Cardiac fibroblast (primary cell): ENCODE measurements at regions not wholly inside any gene's neighbourhood (a gene's known extent, or its start where the extent isn't known, plus 50 kb on each side); places are given as distances from the start of the nearest gene placed in this dataset.

Experiments used
- DNase-seq, 2 donors: peaks; one replicate each; pipeline versions ENCODE4 v3.0.0 to v3.0.0-alpha.2; 2010; ENCODE audit warnings: low read depth in 2 of 2
- H3K4me3 ChIP-seq, 2 donors: replicated peaks in 1 of 2; 1 replicate in 1 of 2; 2 replicates in 1 of 2; pipeline ENCODE4 v1.5.1; 2011; ENCODE audit warnings: low read depth in 2 of 2, low read length in 2 of 2, mild to moderate bottlenecking in 2 of 2, moderate library complexity in 1 of 2
- CTCF ChIP-seq: IDR thresholded peaks from one replicate; pipeline ENCODE4 v1.5.1; 2011; ENCODE audit warnings: low read depth, mild to moderate bottlenecking, low read length, inconsistent platforms

GRCh38 chr2:207423886-207424285 lies 105.9 kb upstream of the CREB1 start:
- DNase-seq = peak; percentile 67 to 94
- no peak overlapping the region for H3K4me3 ChIP-seq
- TF ChIP-seq CTCF = no peak

- no peak overlapping the region for H3K4me3 ChIP-seq
- no peak for TF ChIP-seq CTCF
- no peak for DNase-seq
Observed at GRCh38 chr2:207427986-207428385, 101.8 kb upstream of the CREB1 start.

- DNase-seq = no peak
- no peak overlapping the region for H3K4me3 ChIP-seq
- TF ChIP-seq CTCF = no peak
Observed at GRCh38 chr2:207428573-207428972, 101.2 kb upstream of the CREB1 start.

- TF ChIP-seq CTCF = no peak
- peak; percentile 21 to 56 for DNase-seq
- no peak overlapping the region for H3K4me3 ChIP-seq
Observed at GRCh38 chr2:207432453-207432852, 97.3 kb upstream of the CREB1 start.

- no peak overlapping the region for H3K4me3 ChIP-seq
- peak in 1 of 2 donors; percentile 33 for DNase-seq
- TF ChIP-seq CTCF = no peak
Observed at GRCh38 chr2:207434306-207434705, 95.5 kb upstream of the CREB1 start.

DNA sequence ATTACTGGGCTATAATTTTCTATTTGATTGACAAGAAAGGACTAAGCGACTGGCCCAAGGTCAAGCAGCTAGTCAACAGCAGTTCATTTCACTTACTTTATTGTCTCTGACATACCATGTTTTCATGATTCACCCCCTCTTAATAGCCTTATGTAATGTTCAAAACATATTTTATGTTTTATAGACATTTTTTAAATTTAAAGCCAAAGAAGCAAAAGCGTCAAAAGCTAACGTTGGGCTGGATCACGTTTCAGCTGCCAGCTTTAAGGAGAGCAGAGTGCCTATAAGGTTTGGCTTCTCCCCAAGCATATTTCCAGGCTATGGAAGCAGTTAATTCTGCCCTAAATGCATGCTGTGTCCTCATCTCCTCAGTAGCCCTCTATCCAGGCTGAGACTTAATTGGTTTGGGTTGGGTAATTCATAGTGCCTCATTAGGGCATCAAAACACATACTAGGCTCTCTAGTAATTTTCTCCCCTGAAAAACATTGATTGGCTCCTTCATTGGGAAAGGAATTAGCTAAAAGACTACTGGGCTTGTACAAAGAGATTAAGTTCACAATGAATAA lies 94.8 kb upstream of the CREB1 start:
- H3K4me3 ChIP-seq = no peak overlapping the region
- DNase-seq = no peak
- TF ChIP-seq CTCF = no peak

- TF ChIP-seq CTCF = no peak
- no peak overlapping the region for H3K4me3 ChIP-seq
- no peak for DNase-seq
Observed at GRCh38 chr2:207437136-207437523, 92.6 kb upstream of the CREB1 start.
